GM21717 (cell line): ENCODE measurements at regions not wholly inside any gene's neighbourhood (a gene's known extent, or its start where the extent isn't known, plus 50 kb on each side); places are given as distances from the start of the nearest gene placed in this dataset.
"Not testable (repeated sequence)": the region's sequence is repeated elsewhere in the genome, so short reads cannot be mapped to it uniquely, and the experiment has no call there.

ENCODE experiments used
- ATAC-seq: cut with Tn5 transposase; IDR thresholded peaks from one replicate; pipeline ENCODE4 v1.9.1; 2021; ENCODE audit warnings: mild to moderate bottlenecking, moderate library complexity; ENCODE audit not compliant: unreplicated experiment

- no peak for ATAC-seq
Measured at GRCh38 chr14:29982171-29982570, 54.5 kb upstream of the PRKD1 start.

GRCh38 chr14:29982993-29983392 is 55.3 kb upstream of the PRKD1 start:
- ATAC-seq, result no peak

GRCh38 chr14:29990344-29990857 is 62.8 kb upstream of the PRKD1 start:
- ATAC-seq, result not testable (repeated sequence)

- no peak for ATAC-seq
Measured at GRCh38 chr14:29990993-29991392, 63.3 kb upstream of the PRKD1 start.

- no peak for ATAC-seq
Measured at GRCh38 chr14:29993143-29993542, 65.5 kb upstream of the PRKD1 start.

- ATAC-seq, result no peak
Measured at GRCh38 chr14:29999013-29999539, 71.4 kb upstream of the PRKD1 start.

- no peak for ATAC-seq
Measured at GRCh38 chr14:30002859-30003258, 75.2 kb upstream of the PRKD1 start.

GRCh38 chr14:30005114-30005808 is 77.6 kb upstream of the PRKD1 start:
- no peak for ATAC-seq

- ATAC-seq, result no peak
Measured at GRCh38 chr14:30006695-30007094, 79.0 kb upstream of the PRKD1 start.

GRCh38 chr14:30015489-30015888 is 87.8 kb upstream of the PRKD1 start:
- no peak for ATAC-seq

GRCh38 chr14:30016002-30016401 is 88.4 kb upstream of the PRKD1 start:
- no peak for ATAC-seq

GRCh38 chr14:30017370-30017993 is 89.8 kb upstream of the PRKD1 start:
- ATAC-seq, result no peak

- ATAC-seq, result no peak
Measured at GRCh38 chr14:30020271-30020670, 92.6 kb upstream of the PRKD1 start.

GRCh38 chr14:30020687-30021086 is 93.0 kb upstream of the PRKD1 start:
- no peak for ATAC-seq

GRCh38 chr14:30023350-30023749 is 95.7 kb upstream of the PRKD1 start:
- not testable (repeated sequence) for ATAC-seq

GRCh38 chr14:30034152-30034551 is 106.5 kb upstream of the PRKD1 start:
- no peak for ATAC-seq

GRCh38 chr14:30035361-30035760 is 107.7 kb upstream of the PRKD1 start:
- ATAC-seq, result no peak

GRCh38 chr14:30045720-30046119 is 118.1 kb upstream of the PRKD1 start:
- no peak for ATAC-seq

- ATAC-seq, result no peak
Measured at GRCh38 chr14:30053103-30053502, 125.5 kb upstream of the PRKD1 start.

GRCh38 chr14:30054201-30054600 is 126.6 kb upstream of the PRKD1 start:
- no peak for ATAC-seq

- no peak for ATAC-seq
Measured at GRCh38 chr14:30058401-30058800, 130.8 kb upstream of the PRKD1 start.

- no peak for ATAC-seq
Measured at GRCh38 chr14:30063746-30064145, 136.1 kb upstream of the PRKD1 start.
